Femur (tissue), 1 donor: ENCODE measurements at regions not wholly inside any gene's neighbourhood (a gene's known extent, or its start where the extent isn't known, plus 50 kb on each side); places are given as distances from the start of the nearest gene placed in this dataset.

Experiments used
- DNase-seq: peaks from one replicate; pipeline ENCODE4 v3.0.0-alpha.2; 2017

GRCh38 chr1:216805233-216805632 lies 82.0 kb upstream of the ESRRG start:
- DNase-seq: no peak

- no peak for DNase-seq
These were observed 80.9 kb upstream of the ESRRG start for GRCh38 chr1:216804111-216804510.

- DNase-seq: no peak
These were observed 71.4 kb upstream of the ESRRG start for GRCh38 chr1:216794586-216794985.

GRCh38 chr1:216793973-216794372 lies 70.7 kb upstream of the ESRRG start:
- DNase-seq: peak; percentile 21

GRCh38 chr1:216793303-216793702 lies 70.1 kb upstream of the ESRRG start:
- DNase-seq: no peak

- no peak for DNase-seq
These were observed 65.4 kb upstream of the ESRRG start for GRCh38 chr1:216788671-216789070.

GRCh38 chr1:216785737-216786136 lies 62.5 kb upstream of the ESRRG start:
- no peak for DNase-seq

GRCh38 chr1:216785221-216785620 lies 62.0 kb upstream of the ESRRG start:
- DNase-seq: no peak

GRCh38 chr1:216779686-216780085 lies 56.5 kb upstream of the ESRRG start:
- no peak for DNase-seq

- no peak for DNase-seq
These were observed 55.5 kb upstream of the ESRRG start for GRCh38 chr1:216778737-216779136.

GRCh38 chr1:216777148-216777547 lies 53.9 kb upstream of the ESRRG start:
- no peak for DNase-seq
